ENCODE measurements at regions not wholly inside any gene's neighbourhood (a gene's known extent, or its start where the extent isn't known, plus 50 kb on each side); places are given as distances from the start of the nearest gene placed in this dataset.

- DNase-seq = no peak
Measured at GRCh38 chr3:8204853-8205650, 296.6 kb upstream of the LMCD1 start.

- no peak for DNase-seq
Measured at GRCh38 chr3:8205881-8206280, 295.7 kb upstream of the LMCD1 start.

GRCh38 chr3:8206971-8207617 is 294.5 kb upstream of the LMCD1 start:
- DNase-seq = no peak

- DNase-seq = no peak
Measured at GRCh38 chr3:8210882-8211341, 290.7 kb upstream of the LMCD1 start.

GRCh38 chr3:8212794-8213193 is 288.8 kb upstream of the LMCD1 start:
- DNase-seq = no peak

- DNase-seq = no peak
Measured at GRCh38 chr3:8213286-8213685, 288.3 kb upstream of the LMCD1 start.

- no peak for DNase-seq
Measured at GRCh38 chr3:8215821-8216220, 285.8 kb upstream of the LMCD1 start.

- no peak for DNase-seq
Measured at GRCh38 chr3:8218353-8218940, 283.2 kb upstream of the LMCD1 start.

GRCh38 chr3:8220291-8220690 is 281.3 kb upstream of the LMCD1 start:
- DNase-seq = no peak

- no peak for DNase-seq
Measured at GRCh38 chr3:8223766-8224165, 277.9 kb upstream of the LMCD1 start.

GRCh38 chr3:8224941-8225340 is 276.7 kb upstream of the LMCD1 start:
- no peak for DNase-seq

GRCh38 chr3:8233938-8234337 is 267.7 kb upstream of the LMCD1 start:
- DNase-seq = no peak

- no peak for DNase-seq
Measured at GRCh38 chr3:8236264-8236663, 265.4 kb upstream of the LMCD1 start.

- no peak for DNase-seq
Measured at GRCh38 chr3:8237893-8238292, 263.7 kb upstream of the LMCD1 start.

GRCh38 chr3:8238432-8238831 is 263.2 kb upstream of the LMCD1 start:
- DNase-seq = no peak

- no peak for DNase-seq
Measured at GRCh38 chr3:8239095-8239494, 262.5 kb upstream of the LMCD1 start.

- peak; percentile 47 for DNase-seq
Measured at GRCh38 chr3:8239718-8240695, 261.6 kb upstream of the LMCD1 start.

GRCh38 chr3:8246070-8246469 is 255.6 kb upstream of the LMCD1 start:
- DNase-seq = no peak

- DNase-seq = no peak
Measured at GRCh38 chr3:8253201-8253600, 248.4 kb upstream of the LMCD1 start.

GRCh38 chr3:8254489-8254888 is 247.1 kb upstream of the LMCD1 start:
- no peak for DNase-seq

GRCh38 chr3:8255725-8256124 is 245.9 kb upstream of the LMCD1 start:
- DNase-seq = no peak

- no peak for DNase-seq
Measured at GRCh38 chr3:8256441-8257071, 245.1 kb upstream of the LMCD1 start.

Measured in NCI-H2029 (cell line).